Fibroblast of villous mesenchyme (primary cell): ENCODE measurements at regions not wholly inside any gene's neighbourhood (a gene's known extent, or its start where the extent isn't known, plus 50 kb on each side); places are given as distances from the start of the nearest gene placed in this dataset.
"Not testable (repeated sequence)": the region's sequence is repeated elsewhere in the genome, so short reads cannot be mapped to it uniquely, and the experiment has no call there.

Experiments used
- DNase-seq: peaks from one replicate; pipeline ENCODE4 v3.0.0-alpha.2; 2010; ENCODE audit warnings: low read depth
- H3K4me3 ChIP-seq: 2 replicates; pipeline ENCODE4 v1.5.1; 2011; ENCODE audit warnings: low read depth, mild to moderate bottlenecking, low read length
- CTCF ChIP-seq: IDR thresholded peaks from 2 replicates; pipeline ENCODE4 v1.5.1; 2012; ENCODE audit warnings: low read depth, mild to moderate bottlenecking, low read length; ENCODE audit not compliant: insufficient read depth

GRCh38 chr10:37067576-37067975, 57.8 kb upstream of the ANKRD30A start:
- no peak for TF ChIP-seq CTCF
- H3K4me3 ChIP-seq: no peak overlapping the region
- DNase-seq: no peak

GRCh38 chr10:37062296-37062695, 63.1 kb upstream of the ANKRD30A start:
- not testable (repeated sequence) for H3K4me3 ChIP-seq, DNase-seq

GRCh38 chr10:37057261-37057660, 68.1 kb upstream of the ANKRD30A start:
- TF ChIP-seq CTCF: no peak
- no peak for DNase-seq
- no peak overlapping the region for H3K4me3 ChIP-seq

GRCh38 chr10:37053476-37053875, 71.9 kb upstream of the ANKRD30A start:
- no peak for TF ChIP-seq CTCF
- no peak overlapping the region for H3K4me3 ChIP-seq
- no peak for DNase-seq

GRCh38 chr10:37049982-37050381, 75.4 kb upstream of the ANKRD30A start:
- H3K4me3 ChIP-seq, DNase-seq: not testable (repeated sequence)

GRCh38 chr10:37044319-37044718, 81.1 kb upstream of the ANKRD30A start:
- not testable (repeated sequence) for DNase-seq, H3K4me3 ChIP-seq

- H3K4me3 ChIP-seq: no peak overlapping the region
- no peak for DNase-seq
- TF ChIP-seq CTCF: no peak
These were observed 89.5 kb upstream of the ANKRD30A start for GRCh38 chr10:37035853-37036252.

- DNase-seq: no peak
- no peak for TF ChIP-seq CTCF
These were observed 109.9 kb upstream of the ANKRD30A start for GRCh38 chr10:37015498-37015897.

GRCh38 chr10:37010741-37011140, 114.7 kb upstream of the ANKRD30A start:
- no peak overlapping the region for H3K4me3 ChIP-seq
- TF ChIP-seq CTCF: no peak
- DNase-seq: no peak

More at GRCh38 chr10:37015498-37015897, 109.9 kb upstream of the ANKRD30A start:
- no peak overlapping the region for H3K4me3 ChIP-seq

- H3K4me3 ChIP-seq, DNase-seq: not testable (repeated sequence)
These were observed 117.1 kb upstream of the ANKRD30A start for GRCh38 chr10:37008276-37008675.
